GM12874 (cell line): ENCODE measurements at regions not wholly inside any gene's neighbourhood (a gene's known extent, or its start where the extent isn't known, plus 50 kb on each side); places are given as distances from the start of the nearest gene placed in this dataset.

Source experiments
- CTCF ChIP-seq: IDR thresholded peaks from 2 replicates; pipeline ENCODE4 v1.5.1; 2011; ENCODE audit warnings: low read depth, mild to moderate bottlenecking, control low read depth, low read length, moderate library complexity; ENCODE audit not compliant: insufficient read depth

GRCh38 chr20:4493386-4493785 lies 192.9 kb upstream of the PRNP start:
- TF ChIP-seq CTCF, result no peak

- TF ChIP-seq CTCF, result no peak
Measured at GRCh38 chr20:4491643-4492042, 194.6 kb upstream of the PRNP start.

- TF ChIP-seq CTCF, result no peak
Measured at GRCh38 chr20:4490606-4491280, 195.5 kb upstream of the PRNP start.

- no peak for TF ChIP-seq CTCF
Measured at GRCh38 chr20:4490045-4490444, 196.2 kb upstream of the PRNP start.

- no peak for TF ChIP-seq CTCF
Measured at GRCh38 chr20:4488407-4489339, 197.6 kb upstream of the PRNP start.

GRCh38 chr20:4484379-4484997 lies 201.8 kb upstream of the PRNP start:
- TF ChIP-seq CTCF, result no peak

GRCh38 chr20:4483961-4484360 lies 202.3 kb upstream of the PRNP start:
- no peak for TF ChIP-seq CTCF
